Effector CD8-positive, alpha-beta T cell (primary cell): ENCODE measurements at regions not wholly inside any gene's neighbourhood (a gene's known extent, or its start where the extent isn't known, plus 50 kb on each side); places are given as distances from the start of the nearest gene placed in this dataset.

Experiments used
- DNase-seq: peaks from one replicate; lab custom pipeline; 2025; lab: John Stamatoyannopoulos, UW

DNA sequence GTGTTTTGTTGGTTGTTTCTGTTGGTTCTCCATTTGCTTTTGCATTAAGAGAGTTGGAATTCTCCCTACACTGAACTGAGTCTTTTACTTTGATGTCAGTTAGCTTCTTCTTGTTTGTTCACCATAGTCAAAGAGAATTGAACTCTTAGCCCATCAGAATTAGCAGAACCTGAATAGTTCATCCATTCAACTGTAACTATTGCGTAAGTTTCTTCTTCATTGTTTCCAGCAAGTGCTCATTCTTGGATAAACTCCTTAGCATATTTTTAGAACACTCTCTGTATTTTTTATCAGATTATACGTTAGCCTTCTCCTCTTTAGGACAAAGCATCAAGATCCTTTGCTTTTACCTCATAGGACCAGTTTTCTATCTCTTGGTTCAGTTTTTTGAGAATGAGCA is 128.4 kb upstream of the RAB11FIP2 start:
- DNase-seq: no peak

GRCh38 chr10:118173296-118173695 is 126.6 kb upstream of the RAB11FIP2 start:
- DNase-seq: no peak

GRCh38 chr10:118171861-118172260 is 125.1 kb upstream of the RAB11FIP2 start:
- DNase-seq: no peak

GRCh38 chr10:118167056-118167700 is 120.4 kb upstream of the RAB11FIP2 start:
- no peak for DNase-seq

GRCh38 chr10:118163217-118163616 is 116.5 kb upstream of the RAB11FIP2 start:
- DNase-seq: no peak

GRCh38 chr10:118161461-118162246 is 114.9 kb upstream of the RAB11FIP2 start:
- DNase-seq: no peak

GRCh38 chr10:118153287-118153686 is 106.5 kb upstream of the RAB11FIP2 start:
- no peak for DNase-seq

DNA sequence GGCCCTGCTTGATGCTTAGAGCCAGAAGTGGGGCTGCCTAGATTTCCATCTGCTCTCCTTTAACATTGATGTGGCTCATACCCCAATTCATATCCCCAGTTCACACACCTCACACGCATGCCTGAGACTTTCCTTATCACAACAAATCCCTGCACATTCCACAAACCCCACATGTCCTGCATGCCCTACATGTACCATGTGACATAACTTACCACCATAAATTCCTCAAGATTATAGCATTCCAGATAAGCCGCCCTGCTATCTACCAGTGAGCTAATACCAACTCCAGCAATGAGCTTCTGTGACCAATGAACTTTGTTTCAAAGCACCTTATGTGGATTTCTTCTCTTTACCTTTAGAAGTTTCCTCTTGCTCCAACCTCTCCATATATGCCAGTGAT is 104.7 kb upstream of the RAB11FIP2 start:
- no peak for DNase-seq

DNA sequence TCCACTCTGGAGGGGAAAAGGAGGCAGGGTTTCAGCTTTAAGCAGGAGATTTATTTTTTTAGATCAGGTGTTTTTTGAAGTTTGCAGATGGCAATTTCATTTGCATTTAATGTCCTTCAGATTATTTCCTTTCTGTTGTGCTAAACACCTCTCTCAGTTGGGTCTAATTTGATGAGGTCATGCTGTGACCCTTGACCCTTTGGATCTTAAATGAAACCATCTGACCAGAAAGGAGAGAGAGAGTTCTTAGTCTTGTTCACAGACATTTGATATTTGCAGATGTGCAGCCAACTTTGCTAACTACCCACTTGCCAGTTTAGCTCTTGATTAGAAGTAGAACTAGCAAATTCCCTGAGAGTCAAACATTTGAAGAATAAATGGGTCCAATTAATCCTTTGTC is 101.5 kb upstream of the RAB11FIP2 start:
- DNase-seq: no peak

GRCh38 chr10:118145256-118145655 is 98.5 kb upstream of the RAB11FIP2 start:
- no peak for DNase-seq

DNA sequence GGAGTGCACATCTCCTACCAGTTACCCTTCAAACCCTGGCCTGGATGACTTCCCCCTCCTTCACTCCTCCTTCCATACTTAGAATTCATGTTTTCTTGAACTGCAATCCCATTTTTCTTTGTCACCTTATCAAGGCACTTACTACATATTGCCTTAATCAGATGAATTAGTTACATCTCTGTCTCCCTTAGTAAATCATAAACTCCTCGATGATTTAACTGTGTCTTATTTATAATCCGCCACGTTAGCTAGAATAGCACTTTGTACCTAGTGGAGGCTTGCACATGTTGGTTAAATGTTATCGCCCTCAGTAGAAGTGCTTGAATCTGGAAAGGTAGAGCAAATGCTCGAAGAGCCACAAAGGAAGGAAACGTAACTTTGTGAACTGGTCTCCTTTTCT is 94.7 kb upstream of the RAB11FIP2 start:
- DNase-seq: no peak

DNA sequence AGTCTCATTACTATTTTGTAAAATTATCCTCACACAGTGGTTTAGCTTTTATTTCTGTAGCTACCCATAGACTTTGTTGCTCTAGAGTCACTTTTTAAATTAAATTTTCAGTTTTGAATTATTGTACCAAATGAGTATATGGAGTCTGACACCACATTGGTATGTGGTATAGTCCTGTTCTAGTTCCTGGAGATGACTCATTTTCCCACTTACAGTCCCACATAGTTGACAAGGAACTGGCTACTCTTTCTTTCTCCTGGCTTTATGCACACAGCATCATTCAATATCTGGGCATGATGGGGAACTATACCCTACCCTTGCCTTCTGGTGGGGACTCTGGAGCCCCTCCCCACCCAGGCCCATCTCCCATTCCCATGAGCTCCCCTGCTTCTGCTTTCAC is 92.6 kb upstream of the RAB11FIP2 start:
- DNase-seq: no peak

DNA sequence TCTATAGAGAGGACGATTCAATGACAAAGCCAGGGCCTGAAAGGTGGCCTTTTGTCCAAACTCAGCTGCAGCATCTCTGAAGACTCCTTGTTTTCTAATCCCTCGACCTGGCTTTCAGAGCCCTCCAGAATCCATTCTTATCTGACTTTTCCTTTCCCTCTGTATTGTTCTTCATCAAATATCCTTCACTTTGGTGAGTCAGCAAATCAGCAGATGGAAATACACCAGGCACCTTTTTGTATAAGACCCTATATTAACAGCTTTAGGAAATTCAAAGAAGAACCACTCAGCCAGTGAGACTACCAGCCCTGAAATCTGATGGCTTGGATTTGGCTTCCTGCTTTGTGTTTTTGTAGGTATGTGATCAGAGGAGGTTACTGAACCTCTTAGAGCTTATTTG is 81.9 kb upstream of the RAB11FIP2 start:
- no peak for DNase-seq

GRCh38 chr10:118118716-118119115 is 72.0 kb upstream of the RAB11FIP2 start:
- no peak for DNase-seq

- no peak for DNase-seq
Observed at GRCh38 chr10:118116715-118117449, 70.1 kb upstream of the RAB11FIP2 start.

DNA sequence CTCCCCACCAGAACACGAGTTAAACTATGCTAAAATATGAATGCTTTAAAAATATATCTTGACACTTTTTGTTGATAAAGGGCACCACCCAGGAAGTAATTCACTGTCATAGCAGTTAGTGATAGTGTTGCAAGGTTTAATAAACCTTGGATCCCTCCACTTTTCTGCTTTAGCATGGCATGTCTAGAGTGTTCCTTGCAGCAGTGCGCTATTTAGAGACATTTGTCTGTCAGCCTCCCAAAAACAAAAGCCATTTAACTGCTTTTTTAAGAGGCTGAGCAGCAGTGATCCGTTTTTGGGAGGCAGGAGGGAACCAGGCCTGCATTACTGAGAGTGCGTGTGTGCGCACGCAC is 69.6 kb upstream of the RAB11FIP2 start:
- DNase-seq: no peak

DNA sequence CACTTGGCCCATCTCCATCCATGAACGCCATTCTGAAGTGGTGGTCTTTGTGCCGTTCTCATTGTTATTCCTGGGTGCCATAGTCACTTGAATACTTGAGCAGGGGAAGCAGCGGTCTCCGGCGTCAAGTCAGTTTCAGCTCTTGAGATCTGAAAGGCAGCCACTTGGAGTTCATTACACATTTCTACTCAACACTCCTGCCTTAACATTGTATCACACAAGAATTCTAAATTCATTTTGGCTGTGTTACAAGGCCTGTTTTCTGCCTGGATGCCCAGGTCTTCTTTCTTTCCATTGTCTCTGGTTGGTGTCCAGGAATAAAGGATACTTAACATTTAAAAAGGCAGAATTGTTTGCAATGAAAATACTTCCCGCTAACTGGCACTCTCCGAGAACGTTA is 69.0 kb upstream of the RAB11FIP2 start:
- DNase-seq: no peak

DNA sequence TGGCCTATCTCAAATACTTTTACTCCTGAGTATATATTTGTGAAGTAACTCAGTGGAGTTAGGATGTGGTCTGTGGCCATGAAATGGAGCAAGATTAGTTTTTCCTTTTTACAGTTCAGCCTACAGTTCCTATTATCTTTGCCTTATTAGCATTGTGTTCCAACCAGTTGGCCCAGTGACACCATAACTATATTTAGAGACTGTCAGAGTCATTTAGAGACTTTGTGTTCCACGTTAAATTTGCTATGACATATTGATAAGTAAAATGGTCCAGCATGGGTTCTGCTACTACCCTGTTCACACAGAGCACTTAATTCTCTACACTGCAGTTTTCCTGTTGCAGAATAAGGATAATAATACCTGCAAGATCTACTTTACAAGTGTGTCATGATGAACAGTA is 68.3 kb upstream of the RAB11FIP2 start:
- DNase-seq: no peak

DNA sequence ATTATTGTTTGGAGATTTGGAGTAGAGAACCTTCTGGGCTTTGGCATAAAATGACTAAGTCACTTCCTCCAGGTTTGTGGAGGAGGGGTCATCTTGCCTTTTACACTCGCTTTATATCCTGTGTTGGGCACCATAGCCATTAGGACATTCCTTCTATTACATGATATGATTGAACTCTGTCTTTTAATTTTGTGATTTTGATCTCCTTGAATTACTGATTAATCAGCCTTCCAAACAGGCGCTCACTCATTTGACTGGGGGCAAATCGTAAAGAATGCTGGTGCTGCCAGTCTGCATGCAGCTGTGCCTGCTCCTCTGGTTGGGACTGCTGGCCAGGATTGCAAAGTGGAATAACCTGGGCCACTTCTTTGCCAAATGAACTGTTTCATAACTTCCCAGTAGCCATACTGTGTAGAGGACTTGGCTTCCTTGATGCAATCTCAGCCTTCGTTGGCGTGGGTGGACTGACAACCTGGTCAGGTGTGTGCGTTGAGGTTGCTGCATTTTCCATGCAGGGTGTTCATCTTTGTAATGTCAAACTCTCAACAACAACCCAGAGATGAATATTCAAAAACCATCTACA is 65.9 kb upstream of the RAB11FIP2 start:
- no peak for DNase-seq

DNA sequence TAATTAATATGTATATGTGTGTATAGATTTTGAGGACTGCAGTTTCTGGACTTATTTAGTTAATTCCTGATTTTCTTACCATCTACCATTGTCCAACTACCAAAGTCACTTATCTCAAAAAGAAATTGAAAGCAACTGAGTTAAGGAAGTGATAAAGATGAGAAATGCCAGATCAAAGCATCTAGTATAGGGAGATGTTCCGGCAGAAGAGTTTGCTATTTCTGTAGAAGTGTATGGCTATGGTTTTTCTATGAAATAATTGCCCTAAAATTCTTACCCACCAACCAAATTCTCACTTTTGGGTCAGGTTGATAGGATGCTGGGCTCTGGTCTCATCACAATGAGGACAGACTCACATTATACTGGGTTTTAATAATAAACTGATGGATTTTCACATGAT is 64.0 kb upstream of the RAB11FIP2 start:
- DNase-seq: no peak

DNA sequence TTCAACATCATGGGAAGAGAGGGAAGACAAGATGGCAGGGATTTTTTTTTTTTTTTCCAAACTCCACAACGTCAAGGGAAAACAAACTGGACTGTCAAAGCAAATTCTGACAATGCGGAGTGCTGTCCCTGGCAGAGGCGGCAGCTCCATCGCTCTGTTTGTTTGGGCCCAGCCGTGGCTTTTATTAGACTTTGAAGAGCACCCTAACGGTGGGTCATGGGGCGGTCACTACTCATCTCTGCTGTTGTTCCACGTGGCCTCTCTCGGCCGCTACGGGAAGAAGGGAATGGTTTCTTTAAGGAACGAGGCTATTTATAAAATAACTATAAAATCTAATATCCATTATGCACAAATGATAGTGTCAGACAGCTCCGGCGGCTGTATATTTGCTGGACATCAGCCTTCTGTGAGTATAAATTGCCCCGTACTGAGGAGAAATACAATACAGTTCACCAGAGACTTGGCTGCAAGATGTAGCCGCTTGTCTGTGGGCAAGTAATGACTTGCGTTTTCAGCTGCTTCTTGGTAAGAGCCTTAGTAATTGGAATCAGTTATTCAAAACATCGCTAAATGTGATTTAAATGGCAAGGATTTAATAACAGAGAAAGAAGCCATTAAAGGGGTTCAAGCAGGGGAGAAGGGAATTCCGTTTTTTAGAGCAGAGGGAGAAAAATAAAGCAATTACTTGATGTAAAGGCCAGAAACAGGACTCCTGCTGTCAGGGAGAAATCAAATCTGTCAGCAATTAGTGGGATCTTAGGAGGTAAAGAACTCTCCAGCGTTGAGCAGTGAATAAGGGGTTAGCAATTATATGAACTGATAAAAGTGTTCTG is 61.7 kb upstream of the RAB11FIP2 start:
- DNase-seq: no peak

- no peak for DNase-seq
Observed at GRCh38 chr10:118107541-118107940, 60.8 kb upstream of the RAB11FIP2 start.
